Stimulated activated CD8-positive, alpha-beta memory T cell treated with anti-CD3 and anti-CD28 coated beads, Interleukin-2, amount 100 ng/mL, for 48 hours (primary cell): ENCODE measurements at regions not wholly inside any gene's neighbourhood (a gene's known extent, or its start where the extent isn't known, plus 50 kb on each side); places are given as distances from the start of the nearest gene placed in this dataset.
"Not testable (repeated sequence)": the region's sequence is repeated elsewhere in the genome, so short reads cannot be mapped to it uniquely, and the experiment has no call there.

Experiments used
- DNase-seq, 2 donors: peaks; one replicate each; pipeline ENCODE4 v3.0.0-alpha.2; 2020; ENCODE audit warnings: low read depth in 2 of 2

GRCh38 chr14:43067372-43067771 lies 1439.7 kb downstream of the FSCB start:
- not testable (repeated sequence) for DNase-seq

DNA sequence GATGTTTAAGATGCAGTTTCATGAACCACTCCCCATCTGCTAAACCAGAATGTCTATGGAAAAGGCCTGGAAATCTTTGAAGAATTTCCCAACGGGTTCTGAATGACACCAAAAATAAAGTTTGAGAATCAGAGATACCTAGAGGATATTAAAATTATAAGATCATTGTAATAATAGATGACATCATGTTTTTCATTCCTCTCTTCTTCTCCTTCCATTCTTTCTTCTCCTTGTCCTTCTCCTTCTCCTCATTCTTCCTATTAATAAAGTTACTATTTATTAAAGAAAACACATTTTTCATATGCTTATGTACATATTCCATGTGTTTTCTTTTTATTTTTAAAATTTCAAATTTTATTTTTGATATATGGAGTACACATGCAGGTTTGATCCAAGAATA lies 1449.4 kb downstream of the LRFN5 start:
- no peak for DNase-seq

GRCh38 chr14:43052897-43053296 lies 1446.2 kb downstream of the LRFN5 start:
- DNase-seq = no peak

- no peak for DNase-seq
Measured at GRCh38 chr14:43043850-43044249, 1437.2 kb downstream of the LRFN5 start.

- no peak for DNase-seq
Measured at GRCh38 chr14:43042408-43042807, 1435.7 kb downstream of the LRFN5 start.

GRCh38 chr14:43041976-43042375 lies 1435.3 kb downstream of the LRFN5 start:
- DNase-seq = no peak

DNA sequence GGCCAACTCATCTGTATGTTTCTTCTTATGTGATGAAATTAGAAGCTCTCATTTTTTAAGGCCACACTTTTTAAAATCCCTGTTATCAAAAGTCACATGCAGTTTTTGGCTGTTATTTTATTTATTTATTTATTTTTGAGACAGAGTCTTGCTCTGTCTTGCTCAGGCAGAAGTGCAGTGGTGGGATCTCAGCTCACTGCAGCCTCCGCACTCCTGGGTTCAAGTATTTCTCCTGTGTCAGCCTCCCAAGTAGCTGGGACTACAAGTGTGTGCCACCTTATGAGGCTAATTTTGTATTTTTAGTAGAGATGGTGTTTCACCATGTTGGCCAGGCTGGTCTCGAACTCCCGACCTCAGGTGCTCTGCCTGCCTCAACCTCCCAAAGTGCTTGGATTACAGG lies 1434.5 kb downstream of the LRFN5 start:
- no peak for DNase-seq

- no peak for DNase-seq
Measured at GRCh38 chr14:43039881-43040280, 1433.2 kb downstream of the LRFN5 start.

GRCh38 chr14:43031598-43031997 lies 1424.9 kb downstream of the LRFN5 start:
- no peak for DNase-seq

DNA sequence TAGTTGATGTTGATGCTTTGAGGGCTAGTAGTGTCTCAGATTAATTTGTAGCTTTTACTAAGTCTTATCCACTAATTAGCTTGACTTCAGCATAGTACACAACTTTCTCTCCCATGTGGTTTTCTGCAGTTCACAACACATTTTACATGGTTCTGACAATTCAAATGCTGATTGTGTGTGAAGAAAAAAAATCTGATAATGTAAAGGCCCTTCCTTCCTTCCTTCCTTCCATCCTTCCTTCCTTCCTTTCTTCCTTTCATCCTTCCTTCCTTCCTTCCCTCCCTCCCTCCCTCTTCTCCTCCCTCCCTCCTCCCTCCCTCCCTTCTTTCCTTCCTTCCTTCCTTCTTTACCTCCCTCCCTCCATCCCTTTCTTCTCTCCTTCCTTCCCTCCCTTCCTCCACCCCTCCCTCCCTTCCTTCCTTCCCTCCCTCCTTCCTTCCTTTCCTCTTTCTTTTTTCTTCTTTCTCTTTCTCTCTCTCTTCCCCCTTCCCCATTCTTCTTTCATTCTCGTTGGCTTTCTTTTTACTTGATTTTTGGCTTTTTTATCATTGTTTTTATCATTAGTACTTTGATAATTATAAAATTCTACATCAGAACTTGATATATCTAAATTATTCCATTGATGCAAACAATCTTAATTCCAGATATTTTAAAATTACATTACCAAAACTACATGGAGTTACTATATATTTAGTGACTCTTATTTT lies 1415.6 kb downstream of the LRFN5 start:
- no peak for DNase-seq

DNA sequence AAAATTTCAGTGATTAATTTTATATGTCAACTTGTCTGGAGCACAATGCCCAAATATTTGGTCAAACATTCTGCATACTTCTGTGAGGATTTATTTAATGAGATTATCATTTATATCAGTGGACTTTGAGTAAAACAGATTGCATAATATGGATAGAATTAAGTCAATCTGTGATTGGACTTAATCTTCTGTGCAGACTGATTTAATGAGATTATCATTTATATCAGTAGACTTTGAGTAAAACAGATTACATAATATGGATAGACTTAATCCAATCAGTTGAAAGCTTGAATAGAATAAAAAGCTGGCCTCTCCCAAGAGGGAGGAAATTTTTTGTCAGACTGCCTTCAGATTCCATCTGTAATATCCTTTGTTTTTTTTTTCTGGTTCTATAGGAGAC lies 1413.2 kb downstream of the LRFN5 start:
- DNase-seq = no peak

- DNase-seq = no peak
Measured at GRCh38 chr14:43014338-43014737, 1407.7 kb downstream of the LRFN5 start.

DNA sequence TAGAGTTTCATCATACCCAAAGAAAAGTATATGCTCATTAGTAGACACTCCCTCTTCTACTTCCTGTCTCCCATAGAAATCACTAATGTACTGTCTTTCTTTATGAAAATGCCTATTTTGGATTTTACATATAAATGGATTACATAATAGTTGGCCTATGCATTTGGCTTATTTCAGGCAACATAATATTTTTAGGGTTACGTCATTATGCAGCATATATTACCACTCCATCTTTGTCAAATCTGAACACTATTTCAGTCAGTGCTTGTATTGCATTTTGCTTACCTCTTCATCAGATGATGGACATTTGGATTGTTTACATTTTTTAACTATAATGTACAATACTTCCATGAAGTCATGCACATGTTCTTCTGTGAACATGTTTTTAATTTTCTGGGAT lies 1406.1 kb downstream of the LRFN5 start:
- DNase-seq = no peak

- DNase-seq = no peak
Measured at GRCh38 chr14:43005807-43006206, 1399.1 kb downstream of the LRFN5 start.

- DNase-seq = no peak
Measured at GRCh38 chr14:43003845-43004244, 1397.2 kb downstream of the LRFN5 start.

GRCh38 chr14:43001731-43002130 lies 1395.1 kb downstream of the LRFN5 start:
- DNase-seq = no peak

- DNase-seq = no peak
Measured at GRCh38 chr14:42994051-42994736, 1387.5 kb downstream of the LRFN5 start.

DNA sequence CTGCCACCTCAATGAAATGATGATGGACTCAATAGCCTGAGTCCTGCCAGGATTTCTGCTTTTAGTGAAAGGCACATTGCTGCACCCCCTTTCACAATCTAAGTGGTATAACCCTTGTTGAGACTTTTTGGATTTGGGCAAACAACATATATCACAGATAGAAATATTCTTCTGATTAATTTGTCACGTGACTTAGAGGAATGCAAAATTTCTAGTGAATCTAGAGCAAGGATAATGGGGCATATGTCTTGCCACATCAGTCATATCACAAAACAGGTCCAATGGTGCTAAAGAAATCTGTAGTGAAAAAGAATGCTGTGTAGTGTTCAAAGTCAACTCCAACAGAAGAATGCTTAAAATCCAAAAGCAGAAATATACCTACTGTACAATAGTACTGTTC lies 1386.3 kb downstream of the LRFN5 start:
- no peak for DNase-seq

GRCh38 chr14:42980419-42980818 lies 1373.7 kb downstream of the LRFN5 start:
- no peak for DNase-seq

DNA sequence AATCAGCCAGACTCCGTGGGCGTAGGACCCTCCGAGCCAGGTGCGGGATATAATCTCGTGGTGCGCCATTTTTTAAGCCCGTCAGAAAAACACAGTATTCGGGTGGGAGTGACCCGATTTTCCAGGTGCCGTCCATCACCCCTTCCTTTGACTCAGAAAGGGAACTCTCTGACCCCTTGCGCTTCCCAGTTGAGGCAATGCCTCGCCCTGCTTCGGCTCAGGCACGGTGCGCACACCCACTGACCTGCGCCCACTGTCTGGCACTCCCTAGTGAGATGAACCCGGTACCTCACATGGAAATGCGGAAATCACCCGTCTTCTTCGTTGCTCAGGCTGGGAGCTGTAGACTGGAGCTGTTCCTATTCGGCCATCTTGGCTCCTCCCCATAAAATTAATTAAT lies 1366.5 kb downstream of the LRFN5 start:
- not testable (repeated sequence) for DNase-seq

DNA sequence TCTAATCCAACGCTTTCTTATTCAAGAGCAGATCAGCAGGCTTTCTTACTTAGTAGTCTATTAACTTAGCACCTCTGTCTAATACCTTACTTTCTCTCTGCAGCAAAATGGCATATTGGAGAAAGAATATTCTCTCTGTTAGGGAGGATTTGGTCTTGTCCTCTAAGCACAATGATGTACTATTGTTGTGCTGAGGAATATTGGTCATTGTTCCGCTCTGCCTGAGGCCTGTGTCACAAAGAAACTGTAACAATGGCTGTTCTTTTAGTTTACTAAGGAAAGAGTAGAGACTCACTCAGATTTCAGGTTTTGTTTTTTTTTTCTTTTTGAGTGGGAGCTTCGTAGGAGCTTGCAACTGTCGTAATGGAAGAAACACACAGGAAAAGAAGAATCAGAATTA lies 1358.8 kb downstream of the LRFN5 start:
- DNase-seq = no peak

DNA sequence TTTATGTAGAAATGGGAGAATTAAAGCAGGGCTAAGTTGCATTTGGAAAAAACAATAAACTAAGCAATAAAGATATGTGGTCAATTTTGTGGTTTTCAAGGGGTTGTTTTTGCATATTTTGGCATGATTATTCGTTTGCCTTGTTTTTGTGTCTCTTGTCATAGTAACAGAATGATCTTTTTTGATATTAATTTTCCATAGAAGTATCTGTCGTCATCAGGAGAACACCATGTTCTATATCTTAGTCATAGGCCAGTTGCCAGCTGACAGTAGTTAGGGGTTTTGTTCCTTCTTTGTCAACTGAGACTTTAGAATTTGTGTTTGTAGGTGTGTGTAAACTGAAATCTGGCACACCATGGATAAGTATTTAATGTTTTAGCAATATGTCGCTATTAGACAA lies 1354.8 kb downstream of the LRFN5 start:
- DNase-seq = no peak

DNA sequence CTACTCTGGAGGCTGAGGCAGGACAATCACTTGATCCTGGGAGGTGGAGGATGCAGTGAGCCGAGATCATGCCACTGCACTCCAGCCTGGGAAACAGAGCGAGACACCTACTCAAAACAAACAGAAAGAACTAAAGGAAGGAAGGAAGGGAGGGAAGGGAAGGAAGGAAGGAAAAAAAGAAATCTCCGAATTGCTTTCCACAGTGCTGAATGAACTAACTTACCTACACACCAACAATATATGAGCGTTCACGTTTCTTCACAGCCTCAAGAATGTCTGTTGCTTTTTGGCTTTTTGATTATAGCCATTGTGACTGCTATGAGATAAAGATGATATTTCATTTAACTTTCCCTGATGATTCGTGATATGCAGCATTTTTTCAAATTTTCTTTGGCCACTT lies 1343.7 kb downstream of the LRFN5 start:
- DNase-seq = no peak

- no peak for DNase-seq
Measured at GRCh38 chr14:42947991-42948390, 1341.3 kb downstream of the LRFN5 start.
